Activated naive CD4-positive, alpha-beta T cell treated with anti-CD3 and anti-CD28 coated beads for 36 hours (primary cell): ENCODE measurements at regions not wholly inside any gene's neighbourhood (a gene's known extent, or its start where the extent isn't known, plus 50 kb on each side); places are given as distances from the start of the nearest gene placed in this dataset.
"Not testable (repeated sequence)": the region's sequence is repeated elsewhere in the genome, so short reads cannot be mapped to it uniquely, and the experiment has no call there.

ENCODE experiments used
- CTCF ChIA-PET: fragments of 350-600 bp; sonication (Branson Sonifier 250); formaldehyde crosslinking; loops from one replicate; lab custom pipeline; 2021; ENCODE audit warnings: antibody characterized with exemption; lab: Charles Lee
- DNase-seq: peaks from one replicate; pipeline ENCODE4 v3.0.0-alpha.2; 2020
- H3K27ac Mint-ChIP-seq: one replicate; pipeline ENCODE4 v1.8.0; 2021; ENCODE audit warnings: mild to moderate bottlenecking, mixed read lengths
- H3K27me3 Mint-ChIP-seq: one replicate; pipeline ENCODE4 v1.8.0; 2021; ENCODE audit warnings: low read depth, mixed read lengths
- H3K36me3 Mint-ChIP-seq: one replicate; pipeline ENCODE4 v1.8.0; 2021; ENCODE audit warnings: low read depth, mixed read lengths
- H3K4me1 Mint-ChIP-seq: one replicate; pipeline ENCODE4 v1.8.0; 2021; ENCODE audit warnings: low read depth, mixed read lengths
- H3K4me3 Mint-ChIP-seq: one replicate; pipeline ENCODE4 v1.8.0; 2021; ENCODE audit warnings: mild to moderate bottlenecking, moderate library complexity, mixed read lengths
- H3K9me3 Mint-ChIP-seq: one replicate; pipeline ENCODE4 v1.8.0; 2021; ENCODE audit warnings: mixed read lengths
- intact Hi-C: fragments of 100-400 bp; cut with micrococcal nuclease; formaldehyde crosslinking; loops from one replicate; pipeline ENCODE4 v1.15.1; 2023

DNA sequence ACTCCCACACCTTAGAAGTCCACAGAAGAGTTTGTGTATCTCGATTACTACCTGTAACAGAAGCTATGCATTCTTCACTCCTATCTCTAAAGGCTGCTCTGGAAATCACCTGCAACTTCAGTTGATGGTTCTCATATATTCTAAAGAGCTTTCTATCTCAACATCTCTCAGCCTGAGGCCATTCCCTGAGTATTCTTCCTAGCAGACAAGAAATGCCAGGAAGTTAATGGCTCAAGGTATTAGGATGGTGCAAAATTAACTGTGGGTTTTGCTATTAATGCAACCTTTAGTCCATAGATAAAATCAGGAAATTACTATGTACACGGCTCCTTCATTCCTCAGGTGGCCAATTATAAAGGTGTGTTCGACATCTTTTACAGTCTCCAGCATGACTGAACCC is 290.1 kb downstream of the ZNF716 start:
- intact Hi-C loops, CTCF ChIA-PET, H3K27me3 Mint-ChIP-seq, H3K36me3 Mint-ChIP-seq, H3K27ac Mint-ChIP-seq, H3K9me3 Mint-ChIP-seq, DNase-seq, H3K4me1 Mint-ChIP-seq, H3K4me3 Mint-ChIP-seq: not testable (repeated sequence)

DNA sequence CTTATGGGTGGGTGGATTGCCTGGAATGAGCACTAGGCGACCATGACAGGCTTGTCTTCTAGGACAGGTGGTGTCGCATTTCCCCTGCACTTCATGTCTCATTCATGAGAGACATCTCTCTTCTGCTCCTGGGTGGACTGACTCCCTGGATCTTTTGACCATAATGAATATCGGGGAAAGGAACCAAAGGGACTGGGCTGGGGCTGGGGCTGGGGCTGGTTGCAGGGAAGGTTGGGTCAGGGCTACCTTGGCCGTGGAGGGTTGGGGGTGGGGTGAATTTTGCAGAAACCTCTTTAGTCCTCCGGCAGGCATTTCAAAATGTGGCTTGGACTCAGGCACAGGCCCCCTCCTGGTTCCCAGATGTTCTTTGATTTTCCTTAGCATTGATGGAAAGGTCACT is 319.2 kb downstream of the ZNF716 start:
- Mint-ChIP-seq H3K27ac (no peak overlapping the region), H3K4me1 (no peaks in the 10 kb centered on the region), H3K9me3 (peaks cover 17% of the 10 kb centered on the region), H3K4me3 (no peak overlapping the region), H3K36me3 (peaks cover 2% of the 10 kb centered on the region), H3K27me3 (no peaks in the 10 kb centered on the region)
- CTCF ChIA-PET, result no interaction called here
- intact Hi-C loops, result no loop called here
- DNase-seq, result no peak

DNA sequence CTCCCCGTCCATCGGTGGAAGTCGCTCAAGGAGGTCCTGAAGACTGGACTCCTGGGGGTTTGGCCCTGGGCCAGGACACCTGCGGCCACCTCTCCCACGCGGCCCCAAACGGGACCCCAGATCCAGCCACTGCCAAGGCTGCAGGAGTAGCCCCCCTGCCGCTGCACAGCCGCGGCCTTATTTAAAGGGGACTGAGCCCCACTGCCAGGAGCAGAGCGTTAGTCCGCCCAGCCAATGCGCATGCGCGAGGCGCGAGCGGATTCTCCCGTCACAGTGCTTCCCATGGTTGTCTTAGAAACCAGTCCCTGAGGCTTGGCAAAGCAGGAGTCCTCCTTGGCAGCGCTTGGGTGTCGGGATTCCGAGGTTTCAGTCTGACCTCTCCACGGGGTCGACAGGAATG is 320.0 kb downstream of the ZNF716 start:
- Mint-ChIP-seq H3K36me3 (peaks cover 3% of the 10 kb centered on the region), H3K4me3 (no peak overlapping the region), H3K27ac (no peak overlapping the region), H3K9me3 (peaks cover 17% of the 10 kb centered on the region), H3K4me1 (no peaks in the 10 kb centered on the region), H3K27me3 (no peaks in the 10 kb centered on the region)
- CTCF ChIA-PET, result no interaction called here
- no peak for DNase-seq
- intact Hi-C loops, result no loop called here

DNA sequence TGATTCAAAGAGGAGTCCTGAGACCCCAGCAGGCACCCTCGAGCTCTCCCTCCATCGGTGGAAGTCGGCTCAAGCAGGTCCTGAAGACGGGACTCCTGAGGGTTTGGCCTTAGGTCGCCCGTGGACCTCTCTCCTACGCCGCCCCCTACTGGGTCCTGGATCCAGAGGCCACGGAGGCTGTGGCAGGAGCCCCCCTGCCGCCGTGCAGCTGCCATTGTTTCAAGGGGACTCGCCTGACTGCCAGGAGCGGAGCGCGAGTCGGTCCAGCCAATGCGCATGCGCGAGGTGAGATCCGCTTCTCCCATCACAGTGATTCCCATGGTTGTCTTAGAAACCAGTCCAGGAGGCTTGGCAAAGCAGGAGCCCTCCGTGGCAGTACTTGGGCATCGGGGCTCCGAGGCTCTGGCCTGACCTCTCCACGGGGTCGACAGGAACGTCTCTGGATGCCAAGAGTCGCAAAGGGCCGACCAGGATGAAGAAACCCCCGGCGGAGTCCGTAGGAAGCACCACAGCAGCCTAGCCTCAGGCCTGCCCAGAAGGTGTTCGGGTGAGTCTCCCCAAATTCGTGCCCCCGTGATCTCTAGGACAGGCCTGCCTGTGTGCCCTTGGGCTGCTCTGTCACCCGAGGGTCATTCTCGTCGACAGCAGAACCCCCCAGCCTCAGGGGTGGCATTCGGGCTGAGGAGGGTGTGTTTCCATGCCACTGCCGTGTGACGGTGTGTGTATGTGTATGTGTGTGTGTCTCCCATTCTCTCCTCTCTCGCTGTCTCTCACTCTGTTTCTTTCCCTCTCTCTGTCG is 322.3 kb downstream of the ZNF716 start:
- intact Hi-C loops, result no loop called here
- Mint-ChIP-seq H3K4me3 (no peak overlapping the region), H3K27me3 (no peaks in the 10 kb centered on the region), H3K27ac (no peak overlapping the region), H3K9me3 (peaks cover 23% of the 10 kb centered on the region), H3K36me3 (peaks cover 4% of the 10 kb centered on the region), H3K4me1 (no peaks in the 10 kb centered on the region)
- no peak for DNase-seq
- CTCF ChIA-PET, result no interaction called here

DNA sequence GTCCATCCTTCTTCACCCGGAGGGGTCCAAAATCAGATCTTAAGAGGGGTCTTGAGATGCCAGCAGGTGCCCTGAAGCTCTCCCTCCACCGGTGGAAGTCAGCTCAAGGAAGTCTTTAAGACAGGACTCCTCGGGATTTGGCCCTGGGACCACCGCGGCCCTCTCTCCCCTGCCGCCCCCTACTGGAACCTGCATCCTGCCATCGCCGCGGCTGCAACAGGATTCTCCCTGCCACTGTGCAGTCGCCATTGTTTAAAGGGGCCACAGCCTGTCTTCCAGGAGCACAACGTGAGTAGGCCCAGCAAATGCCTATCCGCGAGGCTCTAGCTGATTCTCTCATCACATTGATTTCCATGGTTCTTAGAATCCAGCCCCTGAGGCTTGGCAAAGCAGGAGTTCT is 324.3 kb downstream of the ZNF716 start:
- Mint-ChIP-seq H3K27me3 (no peaks in the 10 kb centered on the region), H3K9me3 (peaks cover 20% of the 10 kb centered on the region), H3K36me3 (peaks cover 4% of the 10 kb centered on the region), H3K27ac (no peak overlapping the region), H3K4me3 (no peak overlapping the region), H3K4me1 (no peaks in the 10 kb centered on the region)
- intact Hi-C loops, result no loop called here
- CTCF ChIA-PET, result no interaction called here
- DNase-seq, result no peak

DNA sequence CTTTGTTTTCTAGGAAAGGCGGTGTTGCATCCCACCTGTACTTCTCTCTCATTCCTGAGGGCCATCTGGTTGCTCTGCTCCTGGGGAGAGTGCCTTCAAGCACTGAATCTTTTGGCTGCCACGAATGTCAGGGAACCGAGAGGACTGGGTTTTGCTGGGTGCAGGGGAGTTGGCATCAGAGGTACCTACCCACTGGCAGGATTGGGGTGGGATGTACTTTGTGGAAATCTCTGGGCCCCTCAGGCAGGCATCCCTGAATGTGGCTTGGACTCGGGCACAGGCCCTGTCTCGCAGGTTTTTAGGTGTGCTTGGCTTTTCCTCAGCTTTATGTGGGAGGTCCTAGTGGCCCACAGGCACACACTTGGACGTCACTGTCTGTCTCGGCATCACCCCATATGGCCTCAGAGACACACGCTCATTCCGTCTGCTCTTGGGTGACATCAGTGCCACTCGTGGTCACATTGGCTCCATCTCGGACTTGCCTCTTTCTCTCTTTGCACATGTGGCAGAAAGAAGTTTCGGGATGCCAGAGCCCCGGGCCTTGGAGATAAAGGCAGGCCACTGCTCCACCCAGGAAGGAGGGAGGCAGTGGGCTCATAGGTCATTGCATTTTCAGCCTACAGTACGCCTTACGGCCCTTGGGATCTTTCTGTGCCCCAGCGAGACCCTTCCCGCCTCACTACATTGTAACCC is 325.6 kb downstream of the ZNF716 start:
- Mint-ChIP-seq H3K4me1 (no peaks in the 10 kb centered on the region), H3K4me3 (no peak overlapping the region), H3K9me3 (peaks cover 18% of the 10 kb centered on the region), H3K27me3 (no peaks in the 10 kb centered on the region), H3K27ac (no peak overlapping the region), H3K36me3 (peaks cover 3% of the 10 kb centered on the region)
- DNase-seq, result no peak
- CTCF ChIA-PET, result no interaction called here
- intact Hi-C loops, result no loop called here

DNA sequence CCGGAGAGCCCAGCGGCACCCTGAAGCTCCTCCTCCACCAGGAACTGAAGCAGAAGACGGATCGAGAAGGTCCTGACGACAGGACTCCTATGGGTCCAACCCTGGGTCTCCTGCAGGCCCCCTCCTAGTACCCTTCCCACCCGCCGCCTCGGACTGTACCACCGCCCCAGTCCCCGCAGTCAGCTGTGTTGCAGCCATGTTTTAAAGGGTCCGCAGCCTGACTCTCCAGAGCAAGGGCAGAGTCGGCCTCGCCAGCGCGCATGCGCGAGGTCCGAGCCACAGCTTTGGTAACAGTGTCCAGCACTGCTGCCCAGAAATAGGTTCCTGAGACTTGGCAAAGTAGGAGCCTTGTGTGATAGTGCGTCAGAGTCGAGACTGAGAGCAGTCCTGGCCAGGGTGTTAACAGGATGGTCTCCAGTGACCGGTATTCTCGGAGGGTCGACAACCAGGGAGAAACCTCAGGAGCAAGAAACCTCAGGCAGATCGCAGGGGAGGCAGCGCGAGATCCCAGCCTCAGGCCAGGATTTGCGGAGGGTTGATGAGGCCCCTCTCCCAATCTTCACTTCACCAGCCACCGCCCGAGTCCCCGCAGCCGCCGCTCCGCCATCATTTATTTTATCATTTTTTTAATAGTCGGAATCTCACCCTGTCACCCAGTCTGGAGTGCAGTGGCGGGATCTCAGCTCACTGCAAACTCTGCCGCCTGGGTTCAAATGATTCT is 326.3 kb downstream of the ZNF716 start:
- H3K4me3 Mint-ChIP-seq, intact Hi-C loops, H3K27me3 Mint-ChIP-seq, H3K36me3 Mint-ChIP-seq, H3K27ac Mint-ChIP-seq, H3K4me1 Mint-ChIP-seq, DNase-seq, CTCF ChIA-PET: not testable (repeated sequence)
- H3K9me3 Mint-ChIP-seq, result peaks cover 13% of the 10 kb centered on the region

DNA sequence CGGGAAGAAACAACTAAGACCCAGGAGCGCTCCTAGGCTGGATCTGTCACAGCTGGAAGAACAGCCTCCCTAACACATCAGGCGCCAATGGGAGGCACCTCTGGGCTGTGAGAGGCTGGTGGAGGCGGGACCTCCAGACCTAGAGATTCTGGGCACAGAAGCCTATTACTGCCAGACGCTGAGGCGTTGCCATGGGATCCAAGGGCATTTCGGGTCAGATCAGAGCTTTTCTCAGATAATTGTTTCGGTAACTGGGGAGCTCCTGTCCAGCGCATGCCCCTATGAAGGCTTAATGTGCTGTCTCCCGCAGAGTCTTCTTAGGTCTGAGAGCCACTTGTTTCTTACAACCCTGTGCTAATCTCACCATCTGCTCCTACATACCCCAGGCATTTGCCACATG is 339.2 kb downstream of the ZNF716 start:
- H3K9me3 Mint-ChIP-seq, result peaks cover 2% of the 10 kb centered on the region
- H3K27ac Mint-ChIP-seq, result no peak overlapping the region
- CTCF ChIA-PET, result no interaction called here
- no peaks in the 10 kb centered on the region for H3K4me1 Mint-ChIP-seq
- no peaks in the 10 kb centered on the region for H3K36me3 Mint-ChIP-seq
- intact Hi-C loops, result no loop called here
- no peak for DNase-seq
- H3K4me3 Mint-ChIP-seq, result no peak overlapping the region
- no peaks in the 10 kb centered on the region for H3K27me3 Mint-ChIP-seq

DNA sequence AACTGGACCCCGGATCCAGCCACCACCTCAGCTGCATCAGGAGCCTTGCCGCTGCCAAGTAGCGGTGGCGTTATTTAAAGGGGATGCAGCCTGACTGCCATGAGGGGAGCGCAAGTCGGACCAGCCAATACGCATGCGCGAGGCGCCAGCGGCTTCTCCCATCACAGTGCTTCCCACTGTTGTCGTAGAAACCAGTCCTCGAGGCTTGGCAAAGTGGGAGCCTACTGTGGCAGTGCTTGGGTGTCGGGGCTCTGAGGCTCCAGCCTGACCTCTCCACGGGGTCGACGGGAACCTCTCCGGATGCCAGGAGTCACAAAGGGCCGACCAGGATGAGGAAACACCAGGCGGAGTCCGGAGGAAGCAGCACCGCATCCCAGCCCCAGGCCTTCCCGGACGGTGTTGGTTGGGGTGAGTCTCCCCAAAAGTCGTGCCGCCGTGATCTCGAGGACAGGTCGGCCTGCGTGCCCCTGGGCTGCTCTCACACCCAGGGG is 369.6 kb downstream of the ZNF716 start:
- intact Hi-C loops, result no loop called here
- H3K4me3 Mint-ChIP-seq, result no peak overlapping the region
- no peaks in the 10 kb centered on the region for H3K27me3 Mint-ChIP-seq
- no peak for DNase-seq
- no peaks in the 10 kb centered on the region for H3K4me1 Mint-ChIP-seq
- no peak overlapping the region for H3K27ac Mint-ChIP-seq
- CTCF ChIA-PET, result no interaction called here
- peaks cover 4% of the 10 kb centered on the region for H3K36me3 Mint-ChIP-seq
- peaks cover 28% of the 10 kb centered on the region for H3K9me3 Mint-ChIP-seq

DNA sequence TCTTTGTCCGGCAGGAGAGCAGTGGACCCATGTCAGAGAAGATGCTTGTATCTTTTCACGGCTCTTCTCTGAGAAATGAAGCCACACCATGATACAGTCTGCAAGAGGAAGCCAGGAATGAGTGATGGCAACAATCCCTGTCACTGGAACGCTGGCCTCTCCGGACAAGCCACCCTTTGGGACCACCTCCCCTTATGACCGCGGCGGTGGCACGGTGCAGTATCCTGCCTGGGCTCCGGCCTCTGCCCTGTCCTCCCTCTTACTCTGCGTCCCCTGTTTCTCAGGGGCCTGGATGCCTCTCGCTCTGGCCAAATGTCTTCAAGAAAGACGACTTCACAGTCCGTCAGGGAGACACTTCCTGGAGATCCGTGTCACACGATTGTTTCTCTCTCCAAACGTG is 370.5 kb downstream of the ZNF716 start:
- H3K27ac Mint-ChIP-seq, result no peak overlapping the region
- peaks cover 4% of the 10 kb centered on the region for H3K36me3 Mint-ChIP-seq
- no peaks in the 10 kb centered on the region for H3K27me3 Mint-ChIP-seq
- intact Hi-C loops, result no loop called here
- H3K4me1 Mint-ChIP-seq, result no peaks in the 10 kb centered on the region
- CTCF ChIA-PET, result no interaction called here
- H3K9me3 Mint-ChIP-seq, result peaks cover 29% of the 10 kb centered on the region
- no peak for DNase-seq
- H3K4me3 Mint-ChIP-seq, result no peak overlapping the region

DNA sequence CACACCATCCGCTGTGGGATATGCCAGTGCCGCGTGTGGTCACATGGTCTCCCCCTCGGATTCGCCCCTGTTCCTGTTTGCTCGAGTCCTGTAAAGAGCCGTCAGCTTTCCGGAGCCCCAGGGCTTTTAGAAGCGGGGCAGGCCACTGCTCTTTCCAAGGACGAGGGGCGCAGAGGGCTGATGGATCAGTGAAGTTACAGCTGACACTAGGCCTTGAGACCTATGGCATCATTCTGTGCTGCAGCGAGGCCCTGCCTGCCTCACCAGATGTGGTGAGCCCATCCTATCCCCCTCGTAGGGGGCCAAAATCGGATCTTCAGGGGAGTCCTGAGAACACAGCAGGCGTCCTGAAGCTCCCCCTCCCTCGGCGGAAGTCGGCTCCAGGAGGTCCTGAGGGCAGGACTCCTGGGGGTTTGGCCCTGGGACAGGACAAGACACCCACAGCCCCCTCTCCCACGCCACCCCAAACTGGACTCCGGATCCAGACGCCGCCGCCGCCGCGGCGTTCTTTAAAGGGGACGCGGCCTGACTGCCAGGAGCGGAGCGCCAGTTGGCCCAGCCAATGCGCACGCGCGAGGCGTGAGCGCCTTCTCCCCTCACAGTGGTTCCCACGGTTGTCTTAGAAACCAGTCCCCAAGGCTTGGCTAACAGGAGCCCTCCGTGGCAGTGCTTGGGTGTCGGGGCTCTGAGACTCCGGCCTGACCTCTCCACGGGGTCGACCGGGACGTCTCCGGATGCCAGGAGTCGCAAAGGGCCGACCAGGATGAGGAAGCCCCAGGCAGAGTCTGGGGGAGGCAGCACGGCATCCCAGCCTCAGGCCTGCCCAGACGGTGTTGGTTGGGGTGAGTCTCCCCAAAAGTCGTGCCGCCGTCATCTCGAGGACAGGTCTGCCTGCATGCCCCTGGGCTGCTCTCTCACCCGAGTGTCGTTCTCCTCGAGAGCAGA is 371.7 kb downstream of the ZNF716 start:
- Mint-ChIP-seq H3K9me3 (peaks cover 29% of the 10 kb centered on the region), H3K36me3 (peaks cover 4% of the 10 kb centered on the region), H3K27me3 (no peaks in the 10 kb centered on the region), H3K27ac (no peak overlapping the region), H3K4me3 (no peak overlapping the region), H3K4me1 (no peaks in the 10 kb centered on the region)
- intact Hi-C loops, result no loop called here
- CTCF ChIA-PET, result no interaction called here
- DNase-seq, result no peak

DNA sequence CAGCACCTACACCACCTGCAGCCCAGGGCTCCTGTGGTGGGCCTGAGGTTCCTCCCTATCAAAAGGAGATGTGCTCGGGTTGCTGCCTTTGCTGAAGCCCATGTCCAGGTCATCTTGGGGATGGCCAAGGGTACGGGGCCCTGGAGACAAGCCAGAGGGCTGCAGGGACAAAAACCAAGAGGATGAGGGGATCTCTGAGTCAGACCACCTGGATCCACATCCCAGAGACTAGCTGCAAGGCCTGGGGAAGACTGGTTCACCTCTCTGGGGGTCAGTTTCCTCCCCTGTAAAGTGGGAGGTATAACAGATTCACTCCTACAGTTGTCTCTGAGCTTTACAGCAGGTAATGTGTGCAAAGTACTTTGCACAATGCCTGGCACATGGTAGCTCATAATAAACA is 376.6 kb downstream of the ZNF716 start:
- DNase-seq, H3K36me3 Mint-ChIP-seq, CTCF ChIA-PET, H3K4me3 Mint-ChIP-seq, H3K27me3 Mint-ChIP-seq, H3K27ac Mint-ChIP-seq, H3K4me1 Mint-ChIP-seq, intact Hi-C loops: not testable (repeated sequence)
- H3K9me3 Mint-ChIP-seq, result peaks cover 13% of the 10 kb centered on the region
